CD14-positive monocyte (primary cell): ENCODE measurements at regions not wholly inside any gene's neighbourhood (a gene's known extent, or its start where the extent isn't known, plus 50 kb on each side); places are given as distances from the start of the nearest gene placed in this dataset.

Experiments used
- DNase-seq, 3 donors: peaks; one replicate each; pipeline ENCODE4 v3.0.0-alpha.2; 2011 to 2022
- H2AFZ ChIP-seq: 2 replicates; pipeline ENCODE4 v1.6.0; 2012; ENCODE audit warnings: mild to moderate bottlenecking, low read depth, low read length, inconsistent platforms; ENCODE audit not compliant: insufficient read depth, poor library complexity, severe bottlenecking
- H3K27ac ChIP-seq, 2 donors: 1 replicate in 1 of 2; 2 replicates in 1 of 2; pipeline ENCODE4 v1.5.1; 2012 to 2013; ENCODE audit warnings: low read length in 2 of 2, control low read depth in 1 of 2, inconsistent platforms in 1 of 2, low read depth in 1 of 2, mild to moderate bottlenecking in 1 of 2
- H3K27me3 ChIP-seq, 2 donors: one replicate each; pipeline versions ENCODE4 v1.6.0 to v1.6.1; 2011 to 2013; ENCODE audit warnings: low read length in 2 of 2; ENCODE audit not compliant: control insufficient read depth in 2 of 2, insufficient read depth in 2 of 2
- H3K36me3 ChIP-seq, 2 donors: replicated peaks in 1 of 2; 1 replicate in 1 of 2; 2 replicates in 1 of 2; pipeline versions ENCODE4 v1.5.1 to v1.6.1; 2012 to 2013; ENCODE audit warnings: low read length in 2 of 2, control low read depth in 1 of 2, inconsistent platforms in 1 of 2, mild to moderate bottlenecking in 1 of 2; ENCODE audit not compliant: insufficient read depth in 2 of 2, control insufficient read depth in 1 of 2
- H3K4me1 ChIP-seq, 2 donors: 1 replicate in 1 of 2; 2 replicates in 1 of 2; pipeline versions ENCODE4 v1.5.1 to v1.6.1; 2012 to 2013; ENCODE audit warnings: low read length in 2 of 2, control low read depth in 1 of 2, inconsistent platforms in 1 of 2, mild to moderate bottlenecking in 1 of 2, moderate library complexity in 1 of 2; ENCODE audit not compliant: insufficient read depth in 2 of 2, control insufficient read depth in 1 of 2
- H3K4me2 ChIP-seq: replicated peaks from 2 replicates; pipeline ENCODE3; 2012; ENCODE audit warnings: low read length, moderate library complexity, mild to moderate bottlenecking; ENCODE audit not compliant: poor library complexity, severe bottlenecking; ENCODE audit errors: extremely low read depth
- H3K4me3 ChIP-seq, 3 experiments: fragments of 200-600 bp in 1 of 3; sonication (generic) in 1 of 3; replicated peaks in 1 of 3; 1 replicate in 2 of 3; 2 replicates in 1 of 3; pipeline ENCODE4 v1.5.1; 2011 to 2013; ENCODE audit warnings: low read length in 3 of 3, mild to moderate bottlenecking in 3 of 3, control low read depth in 2 of 3, low read depth in 2 of 3, inconsistent platforms in 1 of 3, moderate library complexity in 1 of 3
- H3K79me2 ChIP-seq: 2 replicates; pipeline ENCODE4 v1.6.0; 2012; ENCODE audit warnings: mild to moderate bottlenecking, control low read depth, inconsistent platforms, low read length, moderate library complexity; ENCODE audit not compliant: insufficient read depth
- H3K9ac ChIP-seq: 2 replicates; pipeline ENCODE4 v1.6.0; 2017; ENCODE audit warnings: low read length, mild to moderate bottlenecking; ENCODE audit not compliant: insufficient read depth, poor library complexity, severe bottlenecking
- H3K9me3 ChIP-seq, 2 donors: replicated peaks in 1 of 2; 1 replicate in 1 of 2; 2 replicates in 1 of 2; pipeline versions ENCODE4 v1.5.1 to v1.6.1; 2012 to 2013; ENCODE audit warnings: low read length in 2 of 2, control low read depth in 1 of 2; ENCODE audit not compliant: control insufficient read depth in 1 of 2, insufficient read depth in 1 of 2
- H4K20me1 ChIP-seq: 2 replicates; pipeline ENCODE4 v1.6.0; 2012; ENCODE audit warnings: mild to moderate bottlenecking, low read length, control low read depth, moderate library complexity; ENCODE audit not compliant: insufficient read depth
- H3K27ac Mint-ChIP-seq, 7 donors: one replicate each; pipeline ENCODE4 v1.8.0; 2020; ENCODE audit warnings: mild to moderate bottlenecking in 7 of 7, mixed read lengths in 7 of 7, moderate library complexity in 6 of 7, inconsistent platforms in 2 of 7
- H3K27me3 Mint-ChIP-seq, 3 donors: one replicate each; pipeline ENCODE4 v1.8.0; 2021 to 2022; ENCODE audit warnings: low read depth in 3 of 3, mild to moderate bottlenecking in 3 of 3, mixed read lengths in 3 of 3, moderate library complexity in 3 of 3, inconsistent platforms in 1 of 3
- H3K36me3 Mint-ChIP-seq, 2 donors: one replicate each; pipeline ENCODE4 v1.8.0; 2020; ENCODE audit warnings: mixed read lengths in 2 of 2, inconsistent platforms in 1 of 2, mild to moderate bottlenecking in 1 of 2
- H3K4me1 Mint-ChIP-seq: one replicate; pipeline ENCODE4 v1.8.0; 2020; ENCODE audit warnings: mild to moderate bottlenecking, mixed read lengths
- H3K4me3 Mint-ChIP-seq, 2 donors: one replicate each; pipeline ENCODE4 v1.8.0; 2020; ENCODE audit warnings: mild to moderate bottlenecking in 2 of 2, mixed read lengths in 2 of 2, moderate library complexity in 1 of 2
- H3K9me3 Mint-ChIP-seq, 7 donors: one replicate each; pipeline ENCODE4 v1.8.0; 2020 to 2022; ENCODE audit warnings: mixed read lengths in 7 of 7, mild to moderate bottlenecking in 6 of 7, moderate library complexity in 6 of 7, inconsistent platforms in 2 of 7
- CTCF ChIP-seq: fragments of 200-600 bp; IDR thresholded peaks from one replicate; pipeline ENCODE4 v1.8.0; 2022; ENCODE audit warnings: antibody characterized with exemption, mild to moderate bottlenecking
- WGBS: methylation state at CpG from one replicate; pipeline ENCODE4 v1.1.5; 2013; ENCODE audit warnings: missing lambda C conversion rate; ENCODE audit not compliant: insufficient coverage; 5-methylcytosine and 5-hydroxymethylcytosine counted together
- intact Hi-C, 2 donors: fragments of 100-400 bp; cut with micrococcal nuclease; formaldehyde crosslinking; loops; one replicate each; pipeline versions ENCODE4 v1.15.0 to v1.15.1; 2023

GRCh38 chr1:38474738-38475623 lies 384.6 kb downstream of the RRAGC start:
- Histone ChIP-seq H3K4me2 (no peak overlapping the region), H3K9ac (no peak overlapping the region), H3K9me3 (peaks cover 0 to 24% of the 10 kb centered on the region in 2 donors), H3K27me3 (peaks cover 57 to 60% of the 10 kb centered on the region in 2 donors), H2AFZ (no peak overlapping the region), H3K4me1 (no peaks in the 10 kb centered on the region), H3K27ac (no peak overlapping the region), H3K79me2 (no peaks in the 10 kb centered on the region), H3K4me3 (no peak overlapping the region), H4K20me1 (no peaks in the 10 kb centered on the region), H3K36me3 (no peaks in the 10 kb centered on the region)
- Mint-ChIP-seq H3K27me3 (peaks cover 57 to 76% (median 59%) of the 10 kb centered on the region in 3 donors), H3K4me1 (peaks cover 8% of the 10 kb centered on the region), H3K36me3 (peaks cover 0 to 2% of the 10 kb centered on the region in 2 donors), H3K4me3 (peak overlapping the region in 1 of 2 donors; percentile 56), H3K9me3 (peaks cover 2 to 19% (median 12%) of the 10 kb centered on the region in 7 donors), H3K27ac (peak overlapping the region in 1 of 7 donors; percentile 82)
- TF ChIP-seq CTCF, result no peak
- intact Hi-C loops, result no loop called here
- no peak for DNase-seq
- WGBS, result 39% methylated on average over 13 of the region's 18 CpGs

- Histone ChIP-seq H3K9me3 (no peaks in the 10 kb centered on the region), H3K79me2 (no peaks in the 10 kb centered on the region), H3K4me3 (no peak overlapping the region), H2AFZ (no peak overlapping the region), H3K4me2 (no peak overlapping the region), H3K4me1 (no peaks in the 10 kb centered on the region), H3K27me3 (peaks cover 11 to 12% of the 10 kb centered on the region in 2 donors), H3K36me3 (no peaks in the 10 kb centered on the region), H3K27ac (no peak overlapping the region), H4K20me1 (no peaks in the 10 kb centered on the region), H3K9ac (no peak overlapping the region)
- H3K4me3 Mint-ChIP-seq, result no peak overlapping the region
- DNase-seq, result no peak
- H3K27me3 Mint-ChIP-seq, result peaks cover 16 to 32% (median 24%) of the 10 kb centered on the region in 3 donors
- H3K27ac Mint-ChIP-seq, result no peak overlapping the region
- intact Hi-C loops, result no loop called here
- no CpG with 5 or more reads among the region's 2 CpGs for WGBS
- peaks cover 0 to 4% (median 0%) of the 10 kb centered on the region in 7 donors for H3K9me3 Mint-ChIP-seq
- no peak for TF ChIP-seq CTCF
- no peaks in the 10 kb centered on the region for H3K4me1 Mint-ChIP-seq
- no peaks in the 10 kb centered on the region for H3K36me3 Mint-ChIP-seq
Observed at GRCh38 chr1:38466487-38466886, 393.1 kb downstream of the RRAGC start.
